AG04450 (cell line): ENCODE measurements at regions not wholly inside any gene's neighbourhood (a gene's known extent, or its start where the extent isn't known, plus 50 kb on each side); places are given as distances from the start of the nearest gene placed in this dataset.

Experiments
- CTCF ChIA-PET: fragments of 300-600, 350-600 bp; formaldehyde crosslinking; extraction: SDS; loops from one replicate; lab custom pipeline; 2022; ENCODE audit warnings: antibody characterized with exemption, inconsistent platforms; lab: Charles Lee
- POLR2A ChIA-PET: fragments of 350-600 bp; formaldehyde crosslinking; extraction: SDS; loops from one replicate; lab custom pipeline; 2021; ENCODE audit warnings: antibody characterized with exemption, inconsistent platforms; lab: Yijun Ruan, JAX
- DNase-seq: peaks from one replicate; pipeline ENCODE4 v3.0.0-alpha.2; 2011; ENCODE audit warnings: low read depth, low spot score
- H3K27ac ChIP-seq: one replicate; pipeline ENCODE4 v1.5.1; 2012; ENCODE audit warnings: low read depth, low read length, control low read depth
- H3K27me3 ChIP-seq: one replicate; pipeline ENCODE4 v1.6.0; 2012; ENCODE audit warnings: low read length; ENCODE audit not compliant: control insufficient read depth, insufficient read depth
- H3K4me3 ChIP-seq: 2 replicates; pipeline ENCODE4 v1.5.1; 2011; ENCODE audit warnings: mild to moderate bottlenecking, low read depth, low read length, control low read depth
- H3K9me3 ChIP-seq: 2 replicates; pipeline ENCODE4 v1.5.1; 2012; ENCODE audit warnings: low read length; ENCODE audit not compliant: control insufficient read depth, insufficient read depth
- TF ChIP-seq, protein P1 (sequence below): IDR thresholded peaks from 2 replicates; pipeline ENCODE4 v1.5.1; 2011; ENCODE audit warnings: low read depth, low read length, control low read depth, inconsistent platforms

DNA sequence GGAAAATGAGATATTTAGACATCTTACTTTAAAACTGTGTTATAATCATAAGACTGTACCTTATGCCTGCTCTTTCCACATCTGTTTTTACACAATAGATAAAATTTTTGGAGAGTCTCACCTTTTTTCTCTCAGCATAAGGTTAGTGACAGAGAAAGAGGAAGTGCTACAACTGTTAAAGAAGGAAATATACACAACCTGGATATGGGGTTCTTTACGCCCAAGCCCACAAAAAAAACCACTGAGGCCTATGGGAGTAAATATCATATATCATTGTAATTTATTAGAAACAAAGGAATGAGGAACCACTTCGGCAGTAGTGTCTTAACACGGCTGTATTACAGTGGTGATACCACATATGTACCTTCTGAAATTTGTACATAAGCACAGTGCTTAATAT lies 265.9 kb upstream of the GK2 start:
- ChIA-PET POLR2A (no interaction called here), CTCF (no interaction called here)
- Histone ChIP-seq H3K27me3 (no peaks in the 10 kb centered on the region), H3K4me3 (no peak overlapping the region), H3K27ac (no peak overlapping the region), H3K9me3 (no peaks in the 10 kb centered on the region)
- DNase-seq, result no peak
- TF ChIP-seq, protein P1, sequence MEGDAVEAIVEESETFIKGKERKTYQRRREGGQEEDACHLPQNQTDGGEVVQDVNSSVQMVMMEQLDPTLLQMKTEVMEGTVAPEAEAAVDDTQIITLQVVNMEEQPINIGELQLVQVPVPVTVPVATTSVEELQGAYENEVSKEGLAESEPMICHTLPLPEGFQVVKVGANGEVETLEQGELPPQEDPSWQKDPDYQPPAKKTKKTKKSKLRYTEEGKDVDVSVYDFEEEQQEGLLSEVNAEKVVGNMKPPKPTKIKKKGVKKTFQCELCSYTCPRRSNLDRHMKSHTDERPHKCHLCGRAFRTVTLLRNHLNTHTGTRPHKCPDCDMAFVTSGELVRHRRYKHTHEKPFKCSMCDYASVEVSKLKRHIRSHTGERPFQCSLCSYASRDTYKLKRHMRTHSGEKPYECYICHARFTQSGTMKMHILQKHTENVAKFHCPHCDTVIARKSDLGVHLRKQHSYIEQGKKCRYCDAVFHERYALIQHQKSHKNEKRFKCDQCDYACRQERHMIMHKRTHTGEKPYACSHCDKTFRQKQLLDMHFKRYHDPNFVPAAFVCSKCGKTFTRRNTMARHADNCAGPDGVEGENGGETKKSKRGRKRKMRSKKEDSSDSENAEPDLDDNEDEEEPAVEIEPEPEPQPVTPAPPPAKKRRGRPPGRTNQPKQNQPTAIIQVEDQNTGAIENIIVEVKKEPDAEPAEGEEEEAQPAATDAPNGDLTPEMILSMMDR, result no peak

DNA sequence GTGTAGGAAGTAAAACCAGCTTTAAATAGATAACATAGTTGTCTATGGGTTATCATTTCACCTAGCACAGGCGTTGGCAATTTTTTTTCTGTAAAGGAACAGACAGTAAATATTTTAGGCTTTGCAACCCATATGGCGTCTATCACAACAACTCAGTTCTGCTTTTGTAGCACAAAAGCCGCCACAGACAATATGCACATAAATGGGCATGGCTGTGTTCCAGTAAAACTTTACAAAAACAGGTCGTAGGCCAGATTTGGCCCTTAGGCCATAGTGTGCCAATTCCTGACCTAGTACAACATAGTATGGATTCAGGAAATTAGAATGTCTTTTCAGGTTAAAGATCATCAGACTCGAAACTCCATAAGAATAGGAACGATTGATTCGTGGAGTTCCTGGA lies 265.3 kb upstream of the GK2 start:
- Histone ChIP-seq H3K4me3 (no peak overlapping the region), H3K9me3 (no peaks in the 10 kb centered on the region), H3K27me3 (no peaks in the 10 kb centered on the region), H3K27ac (no peak overlapping the region)
- POLR2A ChIA-PET, result no interaction called here
- no peak for DNase-seq
- CTCF ChIA-PET, result no interaction called here
- TF ChIP-seq, protein P1, result no peak

DNA sequence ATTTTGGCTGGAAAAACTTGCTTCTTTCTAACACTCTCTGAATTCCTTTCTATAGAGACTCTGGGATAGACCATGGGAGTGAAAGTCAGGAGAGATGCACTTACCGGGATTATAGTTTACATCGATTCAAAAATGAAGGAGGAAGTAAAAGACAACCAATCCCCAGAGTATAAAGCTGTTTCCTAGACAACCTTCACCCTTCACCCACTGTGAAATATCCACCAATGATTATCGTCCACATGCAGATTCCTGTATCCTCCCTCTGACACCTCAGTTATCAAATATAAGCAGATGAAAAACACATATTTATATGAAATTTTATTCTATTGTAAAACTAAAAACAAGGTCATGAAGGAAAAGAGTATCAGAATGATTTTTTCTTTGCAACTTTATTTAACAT lies 258.8 kb upstream of the GK2 start:
- ChIA-PET POLR2A (no interaction called here), CTCF (no interaction called here)
- no peak for DNase-seq
- Histone ChIP-seq H3K9me3 (no peaks in the 10 kb centered on the region), H3K4me3 (no peak overlapping the region), H3K27ac (no peak overlapping the region), H3K27me3 (no peaks in the 10 kb centered on the region)
- TF ChIP-seq, protein P1, result no peak

DNA sequence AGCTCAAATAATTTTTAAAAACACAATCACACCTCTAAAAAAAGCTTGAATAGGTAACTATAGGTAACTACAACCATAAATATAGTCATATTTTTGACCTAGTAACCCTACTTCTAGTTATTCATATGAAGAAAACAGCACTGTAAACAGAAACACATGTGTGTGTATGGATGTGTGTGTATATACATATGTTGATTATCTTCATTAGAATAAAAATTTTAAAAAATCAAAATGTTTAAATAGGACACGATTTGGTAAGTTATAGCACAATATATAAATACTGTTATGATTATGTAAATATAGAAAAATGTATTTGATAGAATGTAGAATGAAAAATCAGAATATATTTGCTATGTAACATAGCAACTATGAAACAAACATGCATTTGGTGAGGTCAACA lies 258.1 kb upstream of the GK2 start:
- Histone ChIP-seq H3K4me3 (no peak overlapping the region), H3K27ac (no peak overlapping the region), H3K9me3 (no peaks in the 10 kb centered on the region), H3K27me3 (no peaks in the 10 kb centered on the region)
- ChIA-PET POLR2A (no interaction called here), CTCF (no interaction called here)
- TF ChIP-seq, protein P1, result no peak
- no peak for DNase-seq

DNA sequence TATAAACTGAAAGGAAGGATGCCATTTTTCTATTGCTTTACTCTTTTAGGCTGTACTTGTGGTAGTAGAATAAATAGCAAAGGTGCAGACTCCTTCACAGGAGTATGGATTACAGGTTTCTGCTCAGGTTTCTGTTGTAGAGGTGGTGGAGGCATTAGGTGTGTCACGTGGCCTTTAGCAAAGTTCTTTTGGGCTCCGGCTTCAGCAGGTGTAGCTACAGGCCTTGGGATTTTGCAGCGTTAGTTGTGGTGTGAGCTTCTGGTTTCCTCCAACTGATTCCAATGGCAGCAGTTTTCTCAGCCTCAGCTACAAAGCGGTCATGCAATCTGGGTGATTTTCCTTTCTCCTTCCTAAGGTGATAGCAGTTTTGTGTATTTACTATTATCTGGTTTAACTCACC lies 255.8 kb upstream of the GK2 start:
- POLR2A ChIA-PET, result no interaction called here
- no peaks in the 10 kb centered on the region for H3K9me3 ChIP-seq
- no peak overlapping the region for H3K4me3 ChIP-seq
- DNase-seq, result no peak
- H3K27me3 ChIP-seq, result no peaks in the 10 kb centered on the region
- TF ChIP-seq, protein P1, result no peak
- H3K27ac ChIP-seq, result no peak overlapping the region
- CTCF ChIA-PET, result no interaction called here
